HUES64 (cell line): ENCODE measurements at regions not wholly inside any gene's neighbourhood (a gene's known extent, or its start where the extent isn't known, plus 50 kb on each side); places are given as distances from the start of the nearest gene placed in this dataset.

ENCODE experiments used
- H3K27ac ChIP-seq: 2 replicates; pipeline ENCODE4 v1.7.0; 2013; ENCODE audit warnings: low read depth, low read length, inconsistent platforms
- H3K27me3 ChIP-seq: 2 replicates; pipeline ENCODE4 v1.6.1; 2013; ENCODE audit warnings: mild to moderate bottlenecking, low read length; ENCODE audit not compliant: insufficient read depth
- H3K36me3 ChIP-seq: 2 replicates; pipeline ENCODE4 v1.6.1; 2013; ENCODE audit warnings: mild to moderate bottlenecking, low read length; ENCODE audit not compliant: insufficient read depth
- H3K4me1 ChIP-seq: 2 replicates; pipeline ENCODE4 v1.6.1; 2013; ENCODE audit warnings: mild to moderate bottlenecking, low read length, moderate library complexity; ENCODE audit not compliant: insufficient read depth
- H3K4me3 ChIP-seq: 2 replicates; pipeline ENCODE4 v1.5.1; 2013; ENCODE audit warnings: mild to moderate bottlenecking, low read length, moderate library complexity
- H3K9ac ChIP-seq: 2 replicates; pipeline ENCODE4 v1.6.1; 2013; ENCODE audit warnings: mild to moderate bottlenecking, low read depth, low read length
- H3K9me3 ChIP-seq: 2 replicates; pipeline ENCODE4 v1.6.1; 2013; ENCODE audit warnings: low read depth, low read length; ENCODE audit not compliant: insufficient read depth
- WGBS: fragments of 150-250, 120-280 bp; methylation state at CpG from one replicate; pipeline ENCODE4 v1.1.7; 2013; ENCODE audit warnings: missing lambda C conversion rate; 5-methylcytosine and 5-hydroxymethylcytosine counted together

DNA sequence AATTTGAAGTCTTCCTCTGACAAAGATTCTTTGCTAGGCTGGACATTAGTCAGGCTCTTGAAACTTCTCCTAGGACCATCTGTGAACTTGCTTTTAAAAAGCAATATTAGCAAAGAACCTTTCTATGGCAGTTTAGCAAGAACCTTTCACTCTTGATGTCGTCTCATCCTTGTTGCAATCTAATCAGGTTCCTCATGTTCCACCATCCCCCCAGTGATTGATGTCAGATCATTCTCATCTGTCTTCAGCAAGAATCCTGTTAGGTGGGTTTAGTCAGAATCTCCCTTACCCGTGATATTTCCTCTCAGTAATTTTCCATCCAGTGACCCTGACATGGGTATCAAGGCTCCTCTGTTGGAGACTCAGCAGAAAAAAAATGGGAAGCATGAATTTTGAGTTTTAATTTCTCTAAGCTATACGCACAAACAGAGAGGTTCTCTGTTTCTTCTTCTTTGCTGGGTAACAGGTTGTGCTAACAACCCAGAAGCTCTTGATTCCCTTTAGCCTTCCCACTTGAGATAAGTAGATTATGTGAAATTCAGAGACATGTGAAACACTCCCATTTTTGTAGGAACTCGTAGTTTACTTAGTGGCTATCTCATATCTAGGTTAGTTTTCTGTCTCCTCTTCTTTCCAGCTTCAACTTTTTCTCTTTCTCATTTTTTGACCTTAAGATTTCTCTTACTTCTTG is 507.4 kb downstream of the C4orf33 start:
- Histone ChIP-seq H3K4me1 (no peaks in the 10 kb centered on the region), H3K27me3 (no peaks in the 10 kb centered on the region), H3K36me3 (no peaks in the 10 kb centered on the region), H3K4me3 (no peak overlapping the region), H3K27ac (no peak overlapping the region), H3K9me3 (no peaks in the 10 kb centered on the region), H3K9ac (no peak overlapping the region)
- 98% methylated on average over 3 of the region's 4 CpGs for WGBS

DNA sequence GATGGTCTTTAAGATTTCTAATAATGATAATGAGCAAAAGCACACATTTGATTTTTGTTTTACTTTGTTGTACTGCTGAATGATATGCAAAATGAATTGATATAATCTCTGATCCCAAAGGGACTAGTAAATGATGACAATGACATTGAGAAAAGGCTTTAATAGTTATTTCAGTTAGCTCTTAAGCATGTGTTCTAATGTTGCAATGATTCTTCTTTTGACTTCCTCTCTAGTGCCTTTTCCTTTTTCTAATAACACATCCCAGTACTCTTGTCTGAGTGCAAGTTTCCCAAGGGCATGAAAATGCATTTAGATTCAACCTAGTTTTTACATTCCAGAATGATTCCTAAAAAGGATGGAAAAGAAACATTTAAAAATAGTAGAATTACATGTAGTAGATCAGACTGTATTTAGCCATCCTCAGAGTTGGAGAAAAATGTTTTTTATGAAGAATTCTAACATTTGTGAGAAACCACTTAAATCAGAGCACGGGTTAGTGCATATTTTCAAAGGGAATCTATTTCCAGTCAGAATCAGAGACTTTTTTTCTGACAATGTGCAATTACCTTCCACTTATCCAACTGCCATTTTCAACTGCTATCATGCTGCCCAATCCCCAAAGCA is 508.8 kb downstream of the C4orf33 start:
- no peaks in the 10 kb centered on the region for H3K36me3 ChIP-seq
- H3K27ac ChIP-seq = no peak overlapping the region
- WGBS = 92% methylated on average over 1 of the region's 1 CpG
- no peaks in the 10 kb centered on the region for H3K4me1 ChIP-seq
- H3K9me3 ChIP-seq = no peaks in the 10 kb centered on the region
- no peak overlapping the region for H3K4me3 ChIP-seq
- H3K27me3 ChIP-seq = no peaks in the 10 kb centered on the region
- H3K9ac ChIP-seq = no peak overlapping the region

DNA sequence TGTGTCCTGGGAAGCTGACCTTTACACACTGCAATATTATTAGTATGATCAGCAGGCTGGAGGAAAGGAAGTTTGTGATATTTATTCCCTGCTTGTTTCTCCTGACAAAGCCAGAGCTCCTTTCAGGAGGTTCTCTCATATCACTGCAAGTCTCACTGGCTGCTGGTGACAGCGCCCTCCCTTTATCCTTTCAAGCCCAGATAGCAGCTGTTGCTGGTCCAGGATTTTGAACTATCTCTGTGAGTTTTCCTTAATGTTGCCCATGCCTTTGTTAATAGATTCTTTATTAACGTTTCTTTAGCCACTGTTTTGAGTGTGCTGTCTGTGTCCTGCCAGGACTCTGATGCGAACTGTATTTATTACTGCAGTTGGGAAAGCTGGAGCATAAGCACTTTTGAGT is 518.7 kb downstream of the C4orf33 start:
- Histone ChIP-seq H3K9ac (no peak overlapping the region), H3K27ac (no peak overlapping the region), H3K4me1 (no peaks in the 10 kb centered on the region), H3K36me3 (no peaks in the 10 kb centered on the region), H3K4me3 (no peak overlapping the region), H3K9me3 (no peaks in the 10 kb centered on the region), H3K27me3 (no peaks in the 10 kb centered on the region)
- WGBS = 93% methylated on average over 3 of the region's 3 CpGs

DNA sequence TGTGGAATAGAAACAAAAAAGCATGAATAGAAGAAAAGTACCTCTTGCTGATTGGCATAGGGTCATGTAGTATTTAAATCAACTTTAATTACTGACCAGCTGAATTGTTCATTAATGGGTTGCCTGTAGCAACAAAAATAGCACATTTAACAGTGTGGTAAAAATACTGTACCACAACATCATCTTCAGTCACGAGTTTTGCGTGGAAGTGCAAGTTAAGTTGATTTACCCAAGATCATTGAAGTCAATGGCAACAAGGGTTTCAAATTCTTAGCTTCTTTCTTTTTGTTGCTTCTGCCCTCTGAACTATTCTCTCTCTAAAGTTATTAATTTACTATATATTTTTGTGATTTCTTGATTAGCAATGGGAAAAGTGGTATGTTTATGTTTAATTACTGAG is 526.6 kb downstream of the C4orf33 start:
- H3K4me1 ChIP-seq = no peaks in the 10 kb centered on the region
- 95% methylated on average over 2 of the region's 2 CpGs for WGBS
- H3K9ac ChIP-seq = no peak overlapping the region

DNA sequence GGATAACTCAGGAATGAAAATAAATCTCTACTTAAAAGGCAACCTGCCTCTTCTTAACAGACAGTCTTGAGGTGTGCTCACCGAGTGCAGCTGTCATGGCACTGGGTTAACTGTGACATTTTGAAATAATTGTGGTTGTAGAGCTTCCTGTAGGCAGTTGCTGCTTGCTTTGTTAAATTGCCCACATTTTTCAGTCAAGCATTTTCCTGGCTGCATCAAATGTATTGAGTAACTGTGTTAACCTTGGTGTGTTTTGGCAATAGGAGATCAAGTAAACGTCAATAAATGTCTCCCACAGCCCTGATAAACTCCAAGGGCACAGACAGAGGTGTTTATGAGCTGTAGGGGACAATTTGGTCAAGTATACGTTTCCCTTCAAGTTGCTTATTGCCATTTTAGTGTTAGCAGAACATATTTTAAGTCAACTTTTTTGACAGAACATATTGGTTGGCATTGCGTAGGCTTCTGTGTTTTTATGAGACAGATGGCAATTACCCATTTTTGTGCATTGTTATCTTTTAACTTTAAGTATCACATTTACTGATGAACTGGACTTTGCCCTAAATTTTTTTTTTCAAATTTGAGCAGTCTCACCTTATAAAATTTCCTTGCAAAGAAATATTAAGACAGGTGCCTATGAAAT is 527.4 kb downstream of the C4orf33 start:
- no peak overlapping the region for H3K27ac ChIP-seq
- no peak overlapping the region for H3K4me3 ChIP-seq
- H3K36me3 ChIP-seq = no peaks in the 10 kb centered on the region
- H3K9ac ChIP-seq = no peak overlapping the region
- H3K4me1 ChIP-seq = no peaks in the 10 kb centered on the region
- 92% methylated on average over 4 of the region's 4 CpGs for WGBS
- H3K9me3 ChIP-seq = no peaks in the 10 kb centered on the region
- no peaks in the 10 kb centered on the region for H3K27me3 ChIP-seq

More for the DNA sequence above, 526.6 kb downstream of the C4orf33 start:
- H3K4me3 ChIP-seq = no peak overlapping the region
- no peaks in the 10 kb centered on the region for H3K36me3 ChIP-seq
- H3K27ac ChIP-seq = no peak overlapping the region
- no peaks in the 10 kb centered on the region for H3K27me3 ChIP-seq
- no peaks in the 10 kb centered on the region for H3K9me3 ChIP-seq

DNA sequence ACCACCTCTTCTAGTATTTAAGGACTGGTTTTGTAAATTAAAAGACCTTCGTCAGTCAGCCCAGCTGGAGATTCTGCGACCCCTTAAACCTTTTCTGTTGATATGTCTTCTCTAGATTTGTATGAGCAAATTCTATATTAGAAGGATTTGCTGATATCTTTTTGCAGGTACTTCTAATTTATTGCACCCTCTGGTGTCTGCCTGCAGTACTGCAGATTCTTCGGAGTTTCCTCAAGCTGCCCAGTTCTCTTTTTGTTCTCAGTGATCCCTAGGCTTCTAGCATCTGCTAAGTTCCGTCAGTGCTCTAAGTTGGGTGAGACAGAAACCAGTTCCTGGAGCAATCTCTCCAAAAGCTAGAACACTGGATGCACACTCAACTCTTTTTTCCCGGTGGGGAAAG is 545.2 kb downstream of the C4orf33 start:
- WGBS = 44% methylated on average over 5 of the region's 5 CpGs
- Histone ChIP-seq H3K36me3 (no peaks in the 10 kb centered on the region), H3K9ac (no peak overlapping the region), H3K4me3 (no peak overlapping the region), H3K27me3 (no peaks in the 10 kb centered on the region), H3K27ac (no peak overlapping the region), H3K4me1 (no peaks in the 10 kb centered on the region), H3K9me3 (peaks cover 5% of the 10 kb centered on the region; the same call in 1 of the 2 replicates)

DNA sequence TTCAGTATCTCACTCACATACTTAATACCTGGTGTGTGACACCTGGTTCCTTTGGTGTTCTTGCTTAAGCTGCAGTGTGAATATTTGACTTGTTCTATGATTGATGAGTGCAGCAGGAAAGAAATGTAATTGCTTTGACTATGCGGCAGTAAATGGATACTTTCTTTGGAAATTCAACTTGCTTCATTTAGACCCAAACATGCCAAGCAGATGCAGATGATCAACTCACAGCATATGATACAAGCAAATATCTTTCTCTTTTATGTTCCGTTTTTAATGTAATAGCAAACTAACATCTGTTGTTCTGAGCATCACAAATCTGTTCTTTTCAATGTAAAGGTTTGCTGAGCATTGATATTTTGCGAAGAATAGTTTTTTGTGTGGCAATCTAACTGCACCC is 549.5 kb downstream of the C4orf33 start:
- H3K9me3 ChIP-seq = peaks cover 5% of the 10 kb centered on the region; the same call in 1 of the 2 replicates
- H3K36me3 ChIP-seq = no peaks in the 10 kb centered on the region
- no peaks in the 10 kb centered on the region for H3K4me1 ChIP-seq
- H3K27me3 ChIP-seq = no peaks in the 10 kb centered on the region
- no peak overlapping the region for H3K27ac ChIP-seq
- H3K9ac ChIP-seq = no peak overlapping the region
- 96% methylated on average over 3 of the region's 3 CpGs for WGBS
- H3K4me3 ChIP-seq = no peak overlapping the region

DNA sequence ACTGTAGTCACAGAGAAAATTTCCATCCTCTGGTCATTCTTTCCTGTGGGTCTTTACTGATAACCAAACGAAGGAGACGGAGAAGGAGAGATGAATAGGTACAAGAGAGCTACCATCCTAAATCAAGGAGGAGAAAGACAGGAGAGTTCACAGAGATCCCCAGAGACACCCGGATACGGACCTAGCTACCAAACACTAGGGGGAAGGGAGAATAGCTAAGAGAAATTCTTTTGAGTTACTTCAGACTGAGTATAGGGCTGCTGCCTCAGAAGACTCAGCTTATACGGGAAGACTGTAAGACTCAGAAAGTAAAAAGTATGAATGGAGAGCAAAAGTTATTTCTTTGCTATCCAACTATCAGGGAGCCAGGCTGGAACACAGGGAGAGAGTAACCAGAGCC is 572.1 kb downstream of the C4orf33 start:
- Histone ChIP-seq H3K36me3 (no peaks in the 10 kb centered on the region), H3K9me3 (no peaks in the 10 kb centered on the region), H3K27ac (no peak overlapping the region), H3K27me3 (no peaks in the 10 kb centered on the region), H3K4me1 (no peaks in the 10 kb centered on the region), H3K4me3 (no peak overlapping the region), H3K9ac (no peak overlapping the region)
- 77% methylated on average over 5 of the region's 5 CpGs for WGBS

DNA sequence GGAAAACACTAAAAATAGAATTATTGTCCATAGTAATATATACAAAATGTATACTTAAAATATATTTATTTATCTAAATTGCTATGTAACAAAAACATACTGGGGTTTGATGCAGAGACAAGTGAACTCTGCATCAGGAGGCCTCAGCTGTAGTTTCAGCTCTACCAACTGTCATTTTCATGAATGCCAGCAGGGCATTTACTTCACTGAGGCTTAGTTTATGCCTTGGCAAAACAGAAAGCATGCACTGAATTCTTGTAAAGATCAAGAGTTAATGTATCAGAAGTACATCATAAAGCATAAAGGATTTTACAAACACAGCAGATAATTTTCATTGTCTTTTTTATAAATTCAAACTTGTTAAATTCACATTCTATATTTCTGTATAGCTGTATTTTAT is 577.0 kb downstream of the C4orf33 start:
- Histone ChIP-seq H3K27ac (no peak overlapping the region), H3K9ac (no peak overlapping the region), H3K36me3 (no peaks in the 10 kb centered on the region), H3K9me3 (peaks cover 12% of the 10 kb centered on the region), H3K27me3 (no peaks in the 10 kb centered on the region), H3K4me3 (no peak overlapping the region), H3K4me1 (no peaks in the 10 kb centered on the region)

DNA sequence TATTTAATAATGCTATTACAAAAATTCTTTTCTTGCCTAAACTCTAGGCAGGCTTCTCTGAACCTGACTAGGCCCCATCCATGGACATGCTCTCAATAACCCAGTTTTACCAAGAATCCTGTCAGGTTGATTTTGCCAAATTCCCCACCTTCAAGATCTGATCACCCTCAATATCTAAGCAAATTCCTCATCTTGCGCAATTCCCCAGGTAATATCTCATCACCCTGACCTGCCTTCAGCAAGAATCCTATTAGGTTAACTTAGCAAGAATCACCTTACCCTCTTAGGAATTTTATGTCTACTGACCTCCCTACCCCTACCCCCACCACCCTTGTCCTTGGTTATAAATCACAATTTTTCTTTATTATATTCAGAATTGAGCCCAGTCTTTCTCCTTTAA is 579.1 kb downstream of the C4orf33 start:
- 96% methylated on average over 1 of the region's 1 CpG for WGBS
- Histone ChIP-seq H3K27me3 (no peaks in the 10 kb centered on the region), H3K4me3 (no peak overlapping the region), H3K4me1 (no peaks in the 10 kb centered on the region), H3K9ac (no peak overlapping the region), H3K36me3 (no peaks in the 10 kb centered on the region), H3K9me3 (peaks cover 12% of the 10 kb centered on the region), H3K27ac (no peak overlapping the region)

DNA sequence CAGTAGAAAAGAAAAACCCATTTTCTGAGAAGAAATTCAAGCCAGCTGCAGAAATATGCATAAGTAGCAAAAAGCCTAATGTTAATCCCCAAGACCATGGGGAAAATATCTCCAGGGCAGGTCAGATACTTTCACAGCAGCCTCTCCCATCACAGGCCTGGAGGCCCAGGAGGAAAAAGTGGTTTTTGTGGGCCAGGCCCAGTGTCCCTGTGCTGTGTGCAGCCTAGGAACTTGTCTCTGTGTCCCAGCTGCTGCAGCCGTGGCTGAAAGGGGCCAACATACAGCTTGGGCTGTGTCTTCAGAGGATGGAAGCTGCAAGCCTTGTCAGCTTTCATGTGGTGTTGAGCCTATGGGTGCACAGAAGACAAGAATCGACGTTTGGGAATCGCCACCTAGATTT is 581.0 kb downstream of the C4orf33 start:
- Histone ChIP-seq H3K9me3 (peaks cover 12% of the 10 kb centered on the region), H3K27me3 (no peaks in the 10 kb centered on the region), H3K9ac (no peak overlapping the region), H3K4me1 (no peaks in the 10 kb centered on the region), H3K27ac (no peak overlapping the region), H3K36me3 (no peaks in the 10 kb centered on the region), H3K4me3 (no peak overlapping the region)
- 97% methylated on average over 4 of the region's 4 CpGs for WGBS
